ENCODE measurements at regions not wholly inside any gene's neighbourhood (a gene's known extent, or its start where the extent isn't known, plus 50 kb on each side); places are given as distances from the start of the nearest gene placed in this dataset.
A peak's percentile ranks its signal among the peaks of the same experiment; 100 is the strongest.

- no peak for DNase-seq (ENCODE audit: low read depth)
- H3K4me3 ChIP-seq (ENCODE audit: low read depth, low read length) = no peak overlapping the region
- TF ChIP-seq, protein P1, sequence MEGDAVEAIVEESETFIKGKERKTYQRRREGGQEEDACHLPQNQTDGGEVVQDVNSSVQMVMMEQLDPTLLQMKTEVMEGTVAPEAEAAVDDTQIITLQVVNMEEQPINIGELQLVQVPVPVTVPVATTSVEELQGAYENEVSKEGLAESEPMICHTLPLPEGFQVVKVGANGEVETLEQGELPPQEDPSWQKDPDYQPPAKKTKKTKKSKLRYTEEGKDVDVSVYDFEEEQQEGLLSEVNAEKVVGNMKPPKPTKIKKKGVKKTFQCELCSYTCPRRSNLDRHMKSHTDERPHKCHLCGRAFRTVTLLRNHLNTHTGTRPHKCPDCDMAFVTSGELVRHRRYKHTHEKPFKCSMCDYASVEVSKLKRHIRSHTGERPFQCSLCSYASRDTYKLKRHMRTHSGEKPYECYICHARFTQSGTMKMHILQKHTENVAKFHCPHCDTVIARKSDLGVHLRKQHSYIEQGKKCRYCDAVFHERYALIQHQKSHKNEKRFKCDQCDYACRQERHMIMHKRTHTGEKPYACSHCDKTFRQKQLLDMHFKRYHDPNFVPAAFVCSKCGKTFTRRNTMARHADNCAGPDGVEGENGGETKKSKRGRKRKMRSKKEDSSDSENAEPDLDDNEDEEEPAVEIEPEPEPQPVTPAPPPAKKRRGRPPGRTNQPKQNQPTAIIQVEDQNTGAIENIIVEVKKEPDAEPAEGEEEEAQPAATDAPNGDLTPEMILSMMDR (IDR thresholded peaks at IDR 0.05; ENCODE audit: control insufficient read depth, extremely low read depth, insufficient read depth) = no peak
These were observed 393.7 kb upstream of the OPRM1 start for GRCh38 chr6:153645326-153645725.

GRCh38 chr6:153644000-153644399 lies 395.0 kb upstream of the OPRM1 start:
- TF ChIP-seq, protein P1 (IDR thresholded peaks at IDR 0.05; ENCODE audit: control insufficient read depth, extremely low read depth, insufficient read depth) = no peak
- DNase-seq (ENCODE audit: low read depth) = no peak

GRCh38 chr6:153634416-153634815 lies 404.6 kb upstream of the OPRM1 start:
- no peak for DNase-seq (ENCODE audit: low read depth)
- H3K4me3 ChIP-seq (ENCODE audit: low read depth, low read length) = no peak overlapping the region
- TF ChIP-seq, protein P1 (IDR thresholded peaks at IDR 0.05; ENCODE audit: control insufficient read depth, extremely low read depth, insufficient read depth) = no peak

More at GRCh38 chr6:153644000-153644399, 395.0 kb upstream of the OPRM1 start:
- no peak overlapping the region for H3K4me3 ChIP-seq (ENCODE audit: low read depth, low read length)

- DNase-seq (ENCODE audit: low read depth) = peak; percentile 32
- TF ChIP-seq, protein P1 (IDR thresholded peaks at IDR 0.05; ENCODE audit: control insufficient read depth, extremely low read depth, insufficient read depth) = no peak
- no peak overlapping the region for H3K4me3 ChIP-seq (ENCODE audit: low read depth, low read length)
These were observed 414.0 kb upstream of the OPRM1 start for GRCh38 chr6:153625089-153625488.

DNA sequence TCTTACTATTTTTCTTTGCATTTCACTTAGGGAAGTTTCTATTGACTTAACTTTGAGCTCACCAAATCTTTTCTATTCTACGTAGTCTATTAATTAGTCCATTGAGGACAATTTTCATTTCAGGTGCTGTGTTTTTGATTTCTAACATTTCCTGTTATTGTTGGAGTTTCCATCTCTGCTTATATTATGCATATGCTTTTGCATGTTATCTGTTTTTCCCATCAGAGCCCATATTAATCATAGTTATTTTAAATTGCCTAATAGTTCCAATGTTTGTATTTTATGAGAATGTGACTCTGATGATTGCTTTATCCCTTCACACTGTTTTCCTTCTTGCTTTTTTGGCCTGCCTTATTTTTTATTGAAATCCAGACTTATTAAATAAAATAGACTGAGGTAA lies 414.5 kb upstream of the OPRM1 start:
- H3K4me3 ChIP-seq (ENCODE audit: low read depth, low read length) = no peak overlapping the region
- DNase-seq (ENCODE audit: low read depth) = no peak
- TF ChIP-seq, protein P1 (IDR thresholded peaks at IDR 0.05; ENCODE audit: control insufficient read depth, extremely low read depth, insufficient read depth) = no peak

- TF ChIP-seq, protein P1 (IDR thresholded peaks at IDR 0.05; ENCODE audit: control insufficient read depth, extremely low read depth, insufficient read depth) = no peak
- H3K4me3 ChIP-seq (ENCODE audit: low read depth, low read length) = no peak overlapping the region
- DNase-seq (ENCODE audit: low read depth) = no peak
These were observed 415.5 kb upstream of the OPRM1 start for GRCh38 chr6:153623496-153623895.

DNA sequence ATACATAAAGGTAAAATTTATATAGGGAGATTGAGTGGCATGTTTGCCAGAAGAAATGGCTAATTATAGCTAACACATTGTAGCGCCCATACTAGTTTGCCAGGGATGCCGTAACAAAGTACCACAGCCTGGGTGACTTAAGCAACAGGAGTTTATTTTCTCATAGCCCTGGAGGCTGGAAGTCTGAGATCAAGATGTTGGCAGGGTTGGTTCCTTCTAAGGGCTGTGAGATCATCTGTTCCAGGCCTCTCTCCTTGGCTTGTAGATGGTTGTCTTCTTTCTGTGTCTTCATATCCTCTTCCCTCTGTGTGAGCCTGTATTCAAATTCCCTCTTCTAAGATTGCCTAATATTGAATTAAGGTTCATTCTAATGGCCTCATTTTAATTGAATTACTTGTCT lies 417.5 kb upstream of the OPRM1 start:
- no peak for DNase-seq (ENCODE audit: low read depth)
- TF ChIP-seq, protein P1 (IDR thresholded peaks at IDR 0.05; ENCODE audit: control insufficient read depth, extremely low read depth, insufficient read depth) = no peak

More for the DNA sequence above, 417.5 kb upstream of the OPRM1 start:
- no peak overlapping the region for H3K4me3 ChIP-seq (ENCODE audit: low read depth, low read length)
